Esophagus squamous epithelium (tissue), 4 donors: ENCODE measurements at regions not wholly inside any gene's neighbourhood (a gene's known extent, or its start where the extent isn't known, plus 50 kb on each side); places are given as distances from the start of the nearest gene placed in this dataset.
"Not testable (repeated sequence)": the region's sequence is repeated elsewhere in the genome, so short reads cannot be mapped to it uniquely, and the experiment has no call there.

ENCODE experiments used
- POLR2A ChIP-seq, 4 donors: fragments of 450-650 bp; IDR thresholded peaks; one replicate each; pipeline ENCODE4 v1.6.1; 2017; ENCODE audit warnings: antibody characterized with exemption in 4 of 4, mild to moderate bottlenecking in 4 of 4, moderate library complexity in 3 of 4
- TF ChIP-seq, protein P1 (sequence below), 6 experiments: fragments of 450-650 bp in 4 of 6; fragments of 200-600 bp in 2 of 6; sonication (generic) in 2 of 6; IDR thresholded peaks; one replicate each; pipeline ENCODE4 v1.5.1; 2016 to 2019; ENCODE audit warnings: antibody characterized with exemption in 6 of 6, mild to moderate bottlenecking in 4 of 6, moderate library complexity in 4 of 6

DNA sequence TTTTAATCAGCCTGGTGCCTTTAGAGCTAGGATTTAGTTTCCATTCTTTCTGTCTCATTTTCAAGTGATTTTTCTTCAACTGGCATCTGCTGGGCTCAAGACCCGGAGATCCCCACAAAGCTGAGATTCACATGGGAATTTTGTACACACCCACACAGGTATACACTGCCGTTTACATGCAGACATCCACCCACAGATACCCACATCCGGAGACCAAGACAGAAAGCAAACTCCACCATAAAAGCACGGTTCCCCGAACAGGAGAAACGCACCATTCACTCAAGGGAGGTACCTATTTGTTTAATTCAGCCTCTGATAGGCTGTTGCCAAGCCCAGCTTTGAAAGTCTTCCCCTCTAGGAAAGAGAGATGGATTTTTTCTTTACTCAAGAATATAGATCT lies 87.2 kb downstream of the ART5 start:
- TF ChIP-seq, protein P1, sequence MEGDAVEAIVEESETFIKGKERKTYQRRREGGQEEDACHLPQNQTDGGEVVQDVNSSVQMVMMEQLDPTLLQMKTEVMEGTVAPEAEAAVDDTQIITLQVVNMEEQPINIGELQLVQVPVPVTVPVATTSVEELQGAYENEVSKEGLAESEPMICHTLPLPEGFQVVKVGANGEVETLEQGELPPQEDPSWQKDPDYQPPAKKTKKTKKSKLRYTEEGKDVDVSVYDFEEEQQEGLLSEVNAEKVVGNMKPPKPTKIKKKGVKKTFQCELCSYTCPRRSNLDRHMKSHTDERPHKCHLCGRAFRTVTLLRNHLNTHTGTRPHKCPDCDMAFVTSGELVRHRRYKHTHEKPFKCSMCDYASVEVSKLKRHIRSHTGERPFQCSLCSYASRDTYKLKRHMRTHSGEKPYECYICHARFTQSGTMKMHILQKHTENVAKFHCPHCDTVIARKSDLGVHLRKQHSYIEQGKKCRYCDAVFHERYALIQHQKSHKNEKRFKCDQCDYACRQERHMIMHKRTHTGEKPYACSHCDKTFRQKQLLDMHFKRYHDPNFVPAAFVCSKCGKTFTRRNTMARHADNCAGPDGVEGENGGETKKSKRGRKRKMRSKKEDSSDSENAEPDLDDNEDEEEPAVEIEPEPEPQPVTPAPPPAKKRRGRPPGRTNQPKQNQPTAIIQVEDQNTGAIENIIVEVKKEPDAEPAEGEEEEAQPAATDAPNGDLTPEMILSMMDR (IDR thresholded peaks at IDR 0.05), result not testable (repeated sequence)
- not testable (repeated sequence) for TF ChIP-seq POLR2A (IDR thresholded peaks at IDR 0.05)
